ENCODE measurements at regions not wholly inside any gene's neighbourhood (a gene's known extent, or its start where the extent isn't known, plus 50 kb on each side); places are given as distances from the start of the nearest gene placed in this dataset.

DNA sequence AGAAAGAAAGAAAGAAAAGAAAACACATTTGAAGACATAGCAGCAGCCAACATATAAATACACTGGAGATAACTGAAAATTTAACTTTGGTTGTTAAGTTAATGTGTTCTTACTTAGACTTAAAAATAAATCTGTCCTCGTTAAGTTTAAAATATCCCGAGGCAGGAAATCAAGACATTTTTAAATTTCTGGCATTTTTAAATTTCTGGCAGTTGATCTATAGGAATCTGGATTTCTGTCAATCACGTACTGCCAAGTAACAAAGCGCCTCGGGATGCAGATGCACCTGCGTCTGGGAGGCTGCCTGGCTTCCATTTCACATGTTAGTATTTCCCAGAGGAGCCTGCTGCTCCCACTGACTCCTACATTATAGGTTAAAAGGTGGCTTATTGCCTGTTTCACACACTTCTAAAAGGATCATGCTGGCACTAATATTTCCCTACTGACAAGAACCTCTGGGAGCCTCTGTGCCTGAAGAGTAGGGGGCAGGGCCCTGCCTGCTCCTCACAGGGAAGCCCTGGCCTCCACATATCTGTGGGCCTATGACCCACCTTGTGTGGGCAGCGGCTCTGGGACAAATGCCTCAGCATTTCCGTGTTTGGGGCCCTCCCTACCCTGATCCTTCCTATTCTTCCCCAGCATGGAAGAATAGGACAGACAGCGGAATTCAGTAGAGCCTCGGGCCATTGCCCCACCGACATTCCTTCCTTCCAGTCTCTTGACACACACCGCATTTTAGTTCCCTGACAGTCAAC lies 62.8 kb upstream of the ATP12A start:
- CTCF ChIA-PET = no interaction called here
- H3K27me3 ChIP-seq (ENCODE audit: control insufficient read depth, insufficient read depth, low read length) = no peaks in the 10 kb centered on the region
- ATAC-seq (no peak), DNase-seq (ENCODE audit: low read depth, low spot score) (no peak)
- in situ Hi-C loops (cut with HindIII; ENCODE audit: low pct_unique_long_range_greater_than_20kb, low sequenced_read_pairs) (no loop called here), intact Hi-C loops (cut with micrococcal nuclease; ENCODE audit: unreplicated experiment) (no loop called here)
- no peaks in the 10 kb centered on the region for H3K36me3 ChIP-seq (ENCODE audit: control insufficient read depth, insufficient read depth, low read length)
- TF ChIP-seq, protein P1, sequence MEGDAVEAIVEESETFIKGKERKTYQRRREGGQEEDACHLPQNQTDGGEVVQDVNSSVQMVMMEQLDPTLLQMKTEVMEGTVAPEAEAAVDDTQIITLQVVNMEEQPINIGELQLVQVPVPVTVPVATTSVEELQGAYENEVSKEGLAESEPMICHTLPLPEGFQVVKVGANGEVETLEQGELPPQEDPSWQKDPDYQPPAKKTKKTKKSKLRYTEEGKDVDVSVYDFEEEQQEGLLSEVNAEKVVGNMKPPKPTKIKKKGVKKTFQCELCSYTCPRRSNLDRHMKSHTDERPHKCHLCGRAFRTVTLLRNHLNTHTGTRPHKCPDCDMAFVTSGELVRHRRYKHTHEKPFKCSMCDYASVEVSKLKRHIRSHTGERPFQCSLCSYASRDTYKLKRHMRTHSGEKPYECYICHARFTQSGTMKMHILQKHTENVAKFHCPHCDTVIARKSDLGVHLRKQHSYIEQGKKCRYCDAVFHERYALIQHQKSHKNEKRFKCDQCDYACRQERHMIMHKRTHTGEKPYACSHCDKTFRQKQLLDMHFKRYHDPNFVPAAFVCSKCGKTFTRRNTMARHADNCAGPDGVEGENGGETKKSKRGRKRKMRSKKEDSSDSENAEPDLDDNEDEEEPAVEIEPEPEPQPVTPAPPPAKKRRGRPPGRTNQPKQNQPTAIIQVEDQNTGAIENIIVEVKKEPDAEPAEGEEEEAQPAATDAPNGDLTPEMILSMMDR (IDR thresholded peaks at IDR 0.05) = no peak
- TF ChIP-seq REST (IDR thresholded peaks at IDR 0.05; ENCODE audit: insufficient read depth in 1 of 2, low read depth in 2 of 2, low read length in 1 of 2) (no peak), POLR2AphosphoS5 (IDR thresholded peaks at IDR 0.05; ENCODE audit: low read depth, low read length) (no peak), TCF7L2 (IDR thresholded peaks at IDR 0.05; ENCODE audit: low read depth, low read length) (no peak), SIN3A (IDR thresholded peaks at IDR 0.05; ENCODE audit: borderline replicate concordance, insufficient read depth, low read depth, low read length) (no peak)
- no peak overlapping the region for H3K27ac ChIP-seq (ENCODE audit: low read length)
- POLR2A ChIA-PET = no interaction called here
- BruUV-seq (replicated peaks) = no TSS peak
- no peaks in the 10 kb centered on the region for H3K9me3 ChIP-seq (ENCODE audit: control insufficient read depth, insufficient read depth, low read depth, low read length)
- no peak overlapping the region for H3K4me3 ChIP-seq (ENCODE audit: low read depth in 2 of 2, low read length in 2 of 2)
- no peaks in the 10 kb centered on the region for H3K4me1 ChIP-seq (ENCODE audit: control insufficient read depth, insufficient read depth, low read length)

DNA sequence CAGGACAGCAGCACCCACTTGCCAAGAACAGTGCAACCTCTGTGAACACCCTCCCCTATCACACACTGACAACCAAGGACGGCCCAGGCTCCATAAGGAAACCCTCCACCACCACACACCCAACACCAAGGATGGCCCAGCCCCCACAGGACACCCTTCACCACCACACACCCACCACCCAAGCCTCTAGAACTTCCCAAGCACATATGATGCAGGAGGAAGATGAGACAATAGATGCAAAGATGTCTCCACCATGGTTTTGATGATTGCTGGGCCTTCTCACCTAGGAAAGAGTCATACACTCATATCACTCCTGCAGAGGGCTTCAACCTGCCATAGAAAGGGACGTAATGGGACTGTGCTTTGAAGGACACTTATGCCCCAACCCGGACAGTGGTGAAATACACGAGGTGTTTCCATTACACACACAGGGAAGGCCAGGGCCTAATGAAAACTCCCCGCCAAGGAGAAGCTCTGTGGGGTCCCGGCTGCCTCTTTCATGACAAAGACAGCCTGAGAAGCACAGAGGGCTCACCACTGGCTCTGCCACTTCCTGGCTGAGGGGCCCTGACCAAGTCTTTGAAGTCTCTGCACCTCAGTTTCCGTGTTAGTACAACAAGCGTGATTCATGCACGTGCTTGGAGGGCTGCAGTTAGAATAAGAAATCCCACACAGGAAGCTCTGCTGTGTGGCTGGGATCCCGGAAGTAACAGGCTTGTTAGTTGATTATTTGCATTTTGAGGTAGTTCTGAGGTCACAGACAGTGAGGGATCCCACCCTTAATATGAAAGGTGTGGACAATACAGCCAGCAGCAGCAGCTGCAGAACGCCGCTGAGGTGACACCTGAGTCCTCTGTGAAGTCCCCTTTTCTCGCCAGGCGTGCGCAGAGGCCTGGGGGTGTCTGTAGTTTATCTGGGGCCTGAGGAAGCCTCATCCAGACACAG lies 61.9 kb upstream of the ATP12A start:
- no peaks in the 10 kb centered on the region for H3K4me1 ChIP-seq (ENCODE audit: control insufficient read depth, insufficient read depth, low read length)
- no peaks in the 10 kb centered on the region for H3K9me3 ChIP-seq (ENCODE audit: control insufficient read depth, insufficient read depth, low read depth, low read length)
- BruUV-seq (replicated peaks) = no TSS peak
- ATAC-seq (no peak), DNase-seq (ENCODE audit: low read depth, low spot score) (no peak)
- no peak overlapping the region for H3K4me3 ChIP-seq (ENCODE audit: low read depth in 2 of 2, low read length in 2 of 2)
- H3K36me3 ChIP-seq (ENCODE audit: control insufficient read depth, insufficient read depth, low read length) = no peaks in the 10 kb centered on the region
- ChIA-PET CTCF (no interaction called here), POLR2A (no interaction called here)
- no peak for TF ChIP-seq REST (IDR thresholded peaks at IDR 0.05; ENCODE audit: insufficient read depth in 1 of 2, low read depth in 2 of 2, low read length in 1 of 2)
- no peak for TF ChIP-seq POLR2AphosphoS5 (IDR thresholded peaks at IDR 0.05; ENCODE audit: low read depth, low read length)
- TF ChIP-seq TCF7L2 (IDR thresholded peaks at IDR 0.05; ENCODE audit: low read depth, low read length) = no peak
- no peak for TF ChIP-seq SIN3A (IDR thresholded peaks at IDR 0.05; ENCODE audit: borderline replicate concordance, insufficient read depth, low read depth, low read length)
- TF ChIP-seq, protein P1 (IDR thresholded peaks at IDR 0.05) = no peak
- in situ Hi-C loops (cut with HindIII; ENCODE audit: low pct_unique_long_range_greater_than_20kb, low sequenced_read_pairs) (no loop called here), intact Hi-C loops (cut with micrococcal nuclease; ENCODE audit: unreplicated experiment) (no loop called here)
- no peak overlapping the region for H3K27ac ChIP-seq (ENCODE audit: low read length)
- no peaks in the 10 kb centered on the region for H3K27me3 ChIP-seq (ENCODE audit: control insufficient read depth, insufficient read depth, low read length)
